NCI-H2081 (cell line): ENCODE measurements at regions not wholly inside any gene's neighbourhood (a gene's known extent, or its start where the extent isn't known, plus 50 kb on each side); places are given as distances from the start of the nearest gene placed in this dataset.
A peak's percentile ranks its signal among the peaks of the same experiment; 100 is the strongest.

Experiments used
- DNase-seq, 2 experiments: peaks; one replicate each; lab custom pipeline; 2025; lab: John Stamatoyannopoulos, UW

GRCh38 chr2:145287736-145288135 lies 767.8 kb upstream of the ZEB2 start:
- no peak for DNase-seq

- DNase-seq = no peak
Measured at GRCh38 chr2:145286716-145287275, 766.9 kb upstream of the ZEB2 start.

- no peak for DNase-seq
Measured at GRCh38 chr2:145284551-145284950, 764.6 kb upstream of the ZEB2 start.

GRCh38 chr2:145283131-145283530 lies 763.2 kb upstream of the ZEB2 start:
- DNase-seq = no peak

- DNase-seq = no peak
Measured at GRCh38 chr2:145277922-145278321, 758.0 kb upstream of the ZEB2 start.

- DNase-seq = no peak
Measured at GRCh38 chr2:145273840-145274239, 753.9 kb upstream of the ZEB2 start.

- no peak for DNase-seq
Measured at GRCh38 chr2:145268931-145269330, 749.0 kb upstream of the ZEB2 start.

GRCh38 chr2:145267451-145267850 lies 747.5 kb upstream of the ZEB2 start:
- no peak for DNase-seq

- no peak for DNase-seq
Measured at GRCh38 chr2:145265244-145265643, 745.3 kb upstream of the ZEB2 start.

- DNase-seq = no peak
Measured at GRCh38 chr2:145260674-145261073, 740.8 kb upstream of the ZEB2 start.

GRCh38 chr2:145260081-145260480 lies 740.2 kb upstream of the ZEB2 start:
- DNase-seq = peak in 1 of 2 experiments; percentile 63

- no peak for DNase-seq
Measured at GRCh38 chr2:145258903-145259579, 739.1 kb upstream of the ZEB2 start.

- no peak for DNase-seq
Measured at GRCh38 chr2:145257931-145258330, 738.0 kb upstream of the ZEB2 start.

- no peak for DNase-seq
Measured at GRCh38 chr2:145256551-145256950, 736.6 kb upstream of the ZEB2 start.

GRCh38 chr2:145254291-145254690 lies 734.4 kb upstream of the ZEB2 start:
- no peak for DNase-seq

GRCh38 chr2:145253492-145253891 lies 733.6 kb upstream of the ZEB2 start:
- no peak for DNase-seq

- DNase-seq = no peak
Measured at GRCh38 chr2:145245268-145245870, 725.5 kb upstream of the ZEB2 start.

- no peak for DNase-seq
Measured at GRCh38 chr2:145235312-145235711, 715.4 kb upstream of the ZEB2 start.

GRCh38 chr2:145230546-145230945 lies 710.6 kb upstream of the ZEB2 start:
- no peak for DNase-seq

GRCh38 chr2:145228506-145228905 lies 708.6 kb upstream of the ZEB2 start:
- no peak for DNase-seq

- DNase-seq = no peak
Measured at GRCh38 chr2:145226901-145227300, 707.0 kb upstream of the ZEB2 start.

GRCh38 chr2:145221516-145221915 lies 701.6 kb upstream of the ZEB2 start:
- no peak for DNase-seq

- DNase-seq = peak in 1 of 2 experiments; percentile 9
Measured at GRCh38 chr2:145221032-145221431, 701.1 kb upstream of the ZEB2 start.

GRCh38 chr2:145220496-145220895 lies 700.6 kb upstream of the ZEB2 start:
- DNase-seq = peak; percentile 2 to 56
